ENCODE measurements at regions not wholly inside any gene's neighbourhood (a gene's known extent, or its start where the extent isn't known, plus 50 kb on each side); places are given as distances from the start of the nearest gene placed in this dataset.

DNA sequence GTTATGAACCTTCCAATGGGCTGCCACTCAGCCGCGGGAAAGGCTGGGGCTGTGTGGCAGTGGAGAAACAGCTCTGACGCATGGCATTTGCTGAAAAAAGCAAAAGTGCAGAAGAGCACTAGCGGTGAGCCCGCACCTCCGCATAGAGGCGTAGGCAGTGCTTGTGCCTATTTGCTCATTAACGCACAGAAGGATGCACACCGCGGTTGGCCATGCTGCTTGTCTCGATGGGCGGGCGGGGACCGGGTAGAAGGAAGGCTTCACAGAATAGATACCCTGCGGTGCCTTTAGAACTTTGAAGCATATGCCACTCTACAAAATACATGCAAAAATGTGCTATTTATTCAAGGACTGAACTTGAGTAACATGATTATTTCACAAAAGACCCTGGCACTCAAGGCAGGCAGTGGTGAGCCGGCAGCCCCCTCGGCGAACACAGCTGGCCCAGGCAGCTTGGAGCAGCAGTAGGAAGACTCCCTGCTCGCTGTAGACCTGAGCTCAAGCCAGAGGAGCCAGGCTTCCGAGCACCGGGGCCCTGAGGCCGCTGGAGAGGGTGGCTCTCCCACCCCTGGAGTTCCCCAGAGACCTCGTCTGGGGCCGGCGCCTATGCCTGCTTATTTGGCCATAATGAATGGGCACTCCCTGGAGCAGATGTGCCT is 71.5 kb downstream of the SIK1 start:
- no peaks in the 10 kb centered on the region for H4K20me1 ChIP-seq (ENCODE audit: insufficient read depth)
- TF ChIP-seq EZH2phosphoT487 (IDR thresholded peaks at IDR 0.05; ENCODE audit: borderline replicate concordance, low read depth) (no peak), NRF1 (IDR thresholded peaks at IDR 0.05; ENCODE audit: low read depth, low read length) (no peak), RFX5 (IDR thresholded peaks at IDR 0.05; ENCODE audit: low read length) (no peak), TCF12 (IDR thresholded peaks at IDR 0.05) (no peak), SMC3 (IDR thresholded peaks at IDR 0.05; ENCODE audit: low read depth, low read length) (no peak), CTCF (IDR thresholded peaks at IDR 0.05) (no peak), MXI1 (IDR thresholded peaks at IDR 0.05; ENCODE audit: low read depth, low read length) (no peak), GATA2 (CRISPR knock-in tag; IDR thresholded peaks at IDR 0.05) (no peak), YY1 (IDR thresholded peaks at IDR 0.05; ENCODE audit: low read depth) (no peak), RXRA (IDR thresholded peaks at IDR 0.05; ENCODE audit: borderline replicate concordance, low read depth) (no peak)
- TF ChIP-seq, protein P1, sequence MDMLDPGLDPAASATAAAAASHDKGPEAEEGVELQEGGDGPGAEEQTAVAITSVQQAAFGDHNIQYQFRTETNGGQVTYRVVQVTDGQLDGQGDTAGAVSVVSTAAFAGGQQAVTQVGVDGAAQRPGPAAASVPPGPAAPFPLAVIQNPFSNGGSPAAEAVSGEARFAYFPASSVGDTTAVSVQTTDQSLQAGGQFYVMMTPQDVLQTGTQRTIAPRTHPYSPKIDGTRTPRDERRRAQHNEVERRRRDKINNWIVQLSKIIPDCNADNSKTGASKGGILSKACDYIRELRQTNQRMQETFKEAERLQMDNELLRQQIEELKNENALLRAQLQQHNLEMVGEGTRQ (IDR thresholded peaks at IDR 0.05; ENCODE audit: borderline replicate concordance, low read depth, low read length): no peak
- TF ChIP-seq, protein P2, sequence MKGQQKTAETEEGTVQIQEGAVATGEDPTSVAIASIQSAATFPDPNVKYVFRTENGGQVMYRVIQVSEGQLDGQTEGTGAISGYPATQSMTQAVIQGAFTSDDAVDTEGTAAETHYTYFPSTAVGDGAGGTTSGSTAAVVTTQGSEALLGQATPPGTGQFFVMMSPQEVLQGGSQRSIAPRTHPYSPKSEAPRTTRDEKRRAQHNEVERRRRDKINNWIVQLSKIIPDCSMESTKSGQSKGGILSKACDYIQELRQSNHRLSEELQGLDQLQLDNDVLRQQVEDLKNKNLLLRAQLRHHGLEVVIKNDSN (IDR thresholded peaks at IDR 0.05; ENCODE audit: borderline replicate concordance, low read depth): no peak
- TF ChIP-seq, protein P3, sequence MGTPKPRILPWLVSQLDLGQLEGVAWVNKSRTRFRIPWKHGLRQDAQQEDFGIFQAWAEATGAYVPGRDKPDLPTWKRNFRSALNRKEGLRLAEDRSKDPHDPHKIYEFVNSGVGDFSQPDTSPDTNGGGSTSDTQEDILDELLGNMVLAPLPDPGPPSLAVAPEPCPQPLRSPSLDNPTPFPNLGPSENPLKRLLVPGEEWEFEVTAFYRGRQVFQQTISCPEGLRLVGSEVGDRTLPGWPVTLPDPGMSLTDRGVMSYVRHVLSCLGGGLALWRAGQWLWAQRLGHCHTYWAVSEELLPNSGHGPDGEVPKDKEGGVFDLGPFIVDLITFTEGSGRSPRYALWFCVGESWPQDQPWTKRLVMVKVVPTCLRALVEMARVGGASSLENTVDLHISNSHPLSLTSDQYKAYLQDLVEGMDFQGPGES (IDR thresholded peaks at IDR 0.05; ENCODE audit: low read depth, low read length): no peak
- TF ChIP-seq, protein P4, sequence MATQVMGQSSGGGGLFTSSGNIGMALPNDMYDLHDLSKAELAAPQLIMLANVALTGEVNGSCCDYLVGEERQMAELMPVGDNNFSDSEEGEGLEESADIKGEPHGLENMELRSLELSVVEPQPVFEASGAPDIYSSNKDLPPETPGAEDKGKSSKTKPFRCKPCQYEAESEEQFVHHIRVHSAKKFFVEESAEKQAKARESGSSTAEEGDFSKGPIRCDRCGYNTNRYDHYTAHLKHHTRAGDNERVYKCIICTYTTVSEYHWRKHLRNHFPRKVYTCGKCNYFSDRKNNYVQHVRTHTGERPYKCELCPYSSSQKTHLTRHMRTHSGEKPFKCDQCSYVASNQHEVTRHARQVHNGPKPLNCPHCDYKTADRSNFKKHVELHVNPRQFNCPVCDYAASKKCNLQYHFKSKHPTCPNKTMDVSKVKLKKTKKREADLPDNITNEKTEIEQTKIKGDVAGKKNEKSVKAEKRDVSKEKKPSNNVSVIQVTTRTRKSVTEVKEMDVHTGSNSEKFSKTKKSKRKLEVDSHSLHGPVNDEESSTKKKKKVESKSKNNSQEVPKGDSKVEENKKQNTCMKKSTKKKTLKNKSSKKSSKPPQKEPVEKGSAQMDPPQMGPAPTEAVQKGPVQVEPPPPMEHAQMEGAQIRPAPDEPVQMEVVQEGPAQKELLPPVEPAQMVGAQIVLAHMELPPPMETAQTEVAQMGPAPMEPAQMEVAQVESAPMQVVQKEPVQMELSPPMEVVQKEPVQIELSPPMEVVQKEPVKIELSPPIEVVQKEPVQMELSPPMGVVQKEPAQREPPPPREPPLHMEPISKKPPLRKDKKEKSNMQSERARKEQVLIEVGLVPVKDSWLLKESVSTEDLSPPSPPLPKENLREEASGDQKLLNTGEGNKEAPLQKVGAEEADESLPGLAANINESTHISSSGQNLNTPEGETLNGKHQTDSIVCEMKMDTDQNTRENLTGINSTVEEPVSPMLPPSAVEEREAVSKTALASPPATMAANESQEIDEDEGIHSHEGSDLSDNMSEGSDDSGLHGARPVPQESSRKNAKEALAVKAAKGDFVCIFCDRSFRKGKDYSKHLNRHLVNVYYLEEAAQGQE (IDR thresholded peaks at IDR 0.05; ENCODE audit: low read depth, low read length): no peak
- WGBS (ENCODE audit: low lambda C conversion rate): 85% methylated on average over 16 of the region's 25 CpGs
- H3K27ac ChIP-seq (ENCODE audit: low read depth in 2 of 2, low read length in 1 of 2): no peak overlapping the region
- H3K9me2 ChIP-seq: no peaks in the 10 kb centered on the region
- CTCF ChIA-PET: no interaction called here
- POLR2A ChIA-PET: no interaction called here
- no peaks in the 10 kb centered on the region for H3K9me3 ChIP-seq
- no peaks in the 10 kb centered on the region for H3F3A ChIP-seq (replicated peaks; ENCODE audit: insufficient read depth)
- H3K4me1 ChIP-seq (ENCODE audit: control insufficient read depth in 1 of 2, insufficient read depth in 2 of 2, low read depth in 1 of 2, low read length in 1 of 2): peaks cover 0 to 24% of the 10 kb centered on the region in 2 experiments; a peak in 1 of 4 replicates
- H3K9ac ChIP-seq: no peak overlapping the region
- H3K4me2 ChIP-seq: no peak overlapping the region
- H3K4me3 ChIP-seq (ENCODE audit: low read depth in 2 of 2, low read length in 1 of 2): no peak overlapping the region
- no peak for DNase-seq
- no peaks in the 10 kb centered on the region for H3K36me3 ChIP-seq (replicated peaks in 1 of 2; ENCODE audit: control insufficient read depth in 1 of 2, insufficient read depth in 2 of 2, low read length in 1 of 2)
- H3K27me3 ChIP-seq (ENCODE audit: insufficient read depth): no peaks in the 10 kb centered on the region
- no peak overlapping the region for H2AFZ ChIP-seq (ENCODE audit: low read depth)
- H3K79me2 ChIP-seq (ENCODE audit: insufficient read depth): no peaks in the 10 kb centered on the region

Measured in SK-N-SH (cell line).